Retina (tissue), 1 donor: ENCODE measurements at regions not wholly inside any gene's neighbourhood (a gene's known extent, or its start where the extent isn't known, plus 50 kb on each side); places are given as distances from the start of the nearest gene placed in this dataset.

Experiments
- DNase-seq: peaks from one replicate; pipeline ENCODE4 v3.0.0-alpha.2; 2016

DNA sequence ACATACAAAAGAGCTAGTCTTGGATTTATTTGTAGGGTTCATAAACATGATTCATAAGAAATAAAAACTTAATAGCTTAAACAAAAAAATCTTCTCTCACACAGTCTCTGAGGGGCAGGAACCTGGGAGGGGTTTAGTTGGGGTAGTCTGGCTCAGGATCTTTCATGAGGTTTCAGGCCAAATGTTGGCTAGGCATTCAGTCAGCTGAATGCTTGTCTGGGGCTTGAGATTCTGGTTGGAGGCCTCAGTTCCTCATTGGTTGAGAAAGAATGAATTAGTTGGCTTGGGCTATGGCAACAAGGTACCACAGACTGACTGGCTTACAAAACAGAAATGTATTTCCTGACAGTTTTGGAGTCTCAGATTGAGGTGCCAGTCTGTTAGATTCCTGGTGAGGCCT lies 74.3 kb downstream of the ANKRD7 start:
- no peak for DNase-seq

DNA sequence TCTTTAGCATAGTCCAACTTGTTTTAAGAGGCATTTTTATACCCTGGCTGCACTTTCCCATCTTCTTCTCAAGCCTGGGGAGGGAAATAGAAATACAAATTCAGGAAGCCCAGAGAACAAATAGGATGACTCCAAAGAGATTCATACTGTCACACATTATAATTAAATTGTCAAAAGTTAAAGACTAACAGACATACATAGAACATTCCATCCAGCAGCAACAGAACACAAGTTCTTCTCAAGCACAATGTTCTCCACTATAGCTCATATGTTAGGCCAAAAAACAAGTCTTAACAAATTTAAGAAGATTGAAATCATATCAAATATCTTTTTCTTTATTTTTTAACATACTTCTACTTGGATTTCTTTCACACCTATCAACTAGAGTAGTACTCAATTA lies 75.7 kb downstream of the ANKRD7 start:
- no peak for DNase-seq

DNA sequence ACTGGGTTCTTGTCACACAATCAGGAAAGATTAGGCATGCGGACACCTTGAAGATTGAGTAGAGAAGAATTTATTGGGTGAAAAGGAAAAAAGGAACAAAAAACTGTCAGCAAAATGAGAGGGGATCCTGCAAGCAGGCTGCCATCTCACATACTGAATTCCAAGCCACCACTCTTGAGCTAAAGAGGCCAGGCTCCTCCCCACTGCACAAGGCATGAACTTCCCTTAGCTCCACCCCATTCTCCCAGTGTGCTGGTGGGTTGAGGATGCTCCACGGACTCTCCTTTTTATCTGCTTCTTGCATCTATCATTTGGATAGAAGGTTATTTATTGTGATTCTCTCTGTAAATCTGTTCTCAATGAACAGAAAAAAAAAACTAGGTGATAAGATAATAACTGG lies 79.6 kb downstream of the ANKRD7 start:
- DNase-seq = no peak

DNA sequence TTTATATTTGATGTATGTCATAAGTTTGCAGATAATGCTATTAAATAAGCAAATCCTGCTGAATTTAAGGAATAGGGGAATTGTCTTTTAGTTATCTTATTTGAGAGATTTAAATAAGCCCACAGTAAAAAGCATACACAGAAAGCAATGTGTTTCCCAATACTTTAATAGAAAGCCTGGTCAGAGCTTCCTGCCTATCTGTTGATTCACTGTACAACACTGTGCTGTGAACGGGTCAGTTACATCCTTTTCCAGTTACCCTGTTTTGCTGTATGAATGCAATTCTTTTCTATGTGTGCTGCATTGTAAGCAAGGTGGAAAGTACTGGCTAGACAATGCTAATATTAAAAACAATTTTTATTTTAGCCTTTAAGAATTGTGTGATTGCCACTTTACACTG lies 81.2 kb downstream of the ANKRD7 start:
- DNase-seq = no peak

DNA sequence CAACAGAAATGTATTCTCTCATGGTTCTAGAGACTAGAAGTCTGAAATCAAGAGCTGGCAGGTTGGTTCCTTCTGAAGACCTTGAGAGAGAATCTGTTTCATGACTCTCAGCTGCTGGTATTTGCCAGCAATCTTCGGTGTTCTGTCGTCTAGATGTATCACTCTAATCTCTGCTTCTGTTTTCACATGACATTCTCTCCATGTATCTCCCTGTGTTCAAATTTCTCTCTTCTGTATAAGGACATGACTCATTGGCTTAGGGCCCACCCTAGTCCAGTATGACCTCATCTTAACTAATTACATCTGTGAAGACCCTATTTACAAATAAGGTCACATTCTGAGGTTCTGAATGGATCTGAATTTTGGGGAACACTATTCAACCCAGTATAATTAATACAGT lies 82.3 kb downstream of the ANKRD7 start:
- DNase-seq = no peak

DNA sequence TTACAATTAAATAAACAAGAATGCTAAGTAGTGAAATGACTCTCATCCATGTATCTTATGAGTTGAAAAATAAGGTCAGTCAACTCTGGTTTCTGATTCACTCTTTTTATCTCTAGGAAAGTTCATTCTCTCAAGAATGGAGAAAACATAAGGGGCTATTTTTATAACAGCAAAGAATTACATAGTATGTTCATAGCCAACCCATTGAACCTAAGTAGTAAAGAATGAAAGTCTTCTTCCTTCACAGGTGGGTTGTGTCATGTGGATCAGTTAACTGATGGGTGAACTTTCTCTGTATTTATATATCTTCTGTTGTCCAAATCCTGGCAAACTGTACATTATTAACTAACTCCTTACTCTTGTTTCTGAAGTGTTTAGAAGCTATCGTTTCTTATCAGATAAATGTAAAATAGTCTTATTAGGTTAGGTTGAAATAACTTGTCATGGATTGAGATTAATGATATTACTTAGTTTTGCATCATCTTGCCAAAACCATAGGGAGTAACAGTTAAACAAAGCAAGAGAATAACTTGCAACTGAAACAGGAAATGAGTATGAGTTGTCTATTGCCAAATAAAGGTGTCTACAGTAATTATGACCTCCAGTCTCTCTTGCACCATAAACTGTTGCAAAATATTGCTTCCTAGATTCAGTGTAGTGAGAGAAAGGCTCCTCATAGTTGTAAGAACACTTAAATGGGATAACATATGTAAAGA lies 86.8 kb downstream of the ANKRD7 start:
- no peak for DNase-seq

DNA sequence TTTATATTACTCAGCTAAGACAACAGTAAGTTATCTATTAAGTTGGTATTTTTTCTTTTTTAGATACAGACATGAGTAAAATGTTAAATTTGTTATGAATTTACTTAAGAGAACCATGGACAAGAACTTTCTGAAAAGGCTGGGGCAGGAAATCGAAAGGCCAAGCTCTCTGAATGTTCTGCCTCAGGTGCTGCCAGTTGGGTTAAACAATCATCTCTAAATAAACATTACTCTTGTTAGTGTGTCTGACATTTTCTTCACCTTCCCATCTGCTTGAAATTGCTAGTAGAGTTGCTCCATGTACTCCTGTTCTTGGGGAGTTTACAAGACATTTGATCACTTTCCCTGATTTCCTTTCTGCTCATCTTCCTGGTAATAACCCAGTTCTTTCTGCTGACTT lies 87.5 kb downstream of the ANKRD7 start:
- DNase-seq = no peak

DNA sequence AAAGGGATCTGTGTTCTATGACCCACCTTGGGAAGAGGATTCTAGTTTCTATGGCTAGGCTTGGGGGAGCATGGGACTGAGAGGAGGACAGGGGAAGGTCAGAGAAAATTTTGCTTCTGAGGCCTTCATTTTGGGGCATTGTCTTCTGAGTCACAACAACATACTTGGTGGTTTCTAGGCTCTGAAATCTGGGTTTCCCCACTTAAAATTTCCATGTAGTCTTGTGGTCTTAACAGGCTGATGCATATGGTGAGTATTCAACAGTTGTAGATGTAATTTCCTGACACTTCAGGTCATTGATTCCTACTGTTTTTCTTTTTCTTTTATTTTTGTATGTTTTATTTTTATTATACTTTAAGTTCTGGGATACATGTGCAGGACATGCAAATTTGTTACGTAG lies 88.5 kb downstream of the ANKRD7 start:
- DNase-seq = no peak

DNA sequence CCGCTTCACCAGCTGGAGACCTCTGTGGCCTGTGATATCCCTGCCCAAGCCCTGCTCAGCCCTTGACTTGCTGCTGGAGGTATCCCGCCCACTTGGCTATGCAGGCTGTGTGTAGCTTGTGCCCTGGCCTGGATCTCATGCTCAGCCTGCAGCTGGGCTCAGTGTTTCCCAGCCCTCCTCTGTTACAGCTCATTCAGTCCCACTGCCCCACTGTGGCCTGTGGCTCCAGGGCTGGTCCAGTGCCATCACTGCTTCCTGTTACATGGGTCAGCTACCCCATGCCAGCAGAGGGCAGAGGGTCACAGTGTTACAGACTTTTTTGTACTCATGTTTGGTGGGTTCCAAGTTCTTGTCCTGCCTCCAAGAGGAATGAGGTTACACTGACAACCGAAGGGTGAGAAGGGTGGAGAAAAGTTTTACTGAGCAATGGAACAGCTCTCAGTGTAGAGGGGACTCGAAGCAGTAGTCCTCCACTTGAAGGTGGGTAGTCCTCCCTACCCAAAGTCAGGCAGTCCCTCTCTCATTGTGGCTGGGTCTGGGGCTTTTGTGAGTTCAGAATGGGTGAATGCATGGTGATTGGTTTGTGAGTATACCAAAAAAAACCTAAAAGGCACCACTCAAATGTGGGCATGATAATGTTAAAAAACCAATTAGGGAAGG lies 100.4 kb downstream of the ANKRD7 start:
- no peak for DNase-seq

DNA sequence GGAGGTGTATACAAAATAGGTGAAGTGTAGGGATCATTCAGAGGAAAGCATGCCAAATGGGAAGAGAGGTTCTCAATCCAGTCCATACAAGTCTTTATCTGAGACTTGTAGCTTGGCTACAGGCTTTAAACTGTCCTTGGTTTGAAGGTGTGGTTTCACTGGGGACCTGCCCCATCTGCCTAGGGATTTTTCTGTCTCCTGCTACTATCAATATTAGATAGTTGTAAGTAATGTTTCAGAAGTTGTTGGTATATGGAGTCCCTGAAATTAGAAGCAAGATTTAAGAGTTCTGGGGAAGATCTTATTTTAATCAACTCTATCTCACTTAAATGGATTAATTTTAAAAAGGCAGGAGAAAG lies 100.9 kb downstream of the ANKRD7 start:
- no peak for DNase-seq

DNA sequence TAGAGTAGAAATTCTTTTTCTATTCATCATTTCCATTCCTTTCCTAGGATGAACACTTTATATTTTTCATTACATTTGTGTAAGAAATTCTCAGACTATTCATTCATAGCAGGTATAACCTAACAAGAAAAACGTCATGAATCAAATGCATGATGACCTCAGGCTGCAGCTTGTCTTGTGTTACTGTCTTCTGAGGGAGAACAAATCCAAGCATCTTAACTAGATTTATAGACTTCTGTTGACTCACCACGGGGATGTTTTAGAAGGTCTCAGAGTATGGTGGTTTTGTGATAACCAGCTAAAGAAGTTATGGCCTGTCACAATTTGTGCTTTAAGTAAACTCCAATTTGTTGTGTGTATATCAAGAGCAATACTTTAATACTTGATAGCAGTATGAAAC lies 102.7 kb downstream of the ANKRD7 start:
- no peak for DNase-seq

DNA sequence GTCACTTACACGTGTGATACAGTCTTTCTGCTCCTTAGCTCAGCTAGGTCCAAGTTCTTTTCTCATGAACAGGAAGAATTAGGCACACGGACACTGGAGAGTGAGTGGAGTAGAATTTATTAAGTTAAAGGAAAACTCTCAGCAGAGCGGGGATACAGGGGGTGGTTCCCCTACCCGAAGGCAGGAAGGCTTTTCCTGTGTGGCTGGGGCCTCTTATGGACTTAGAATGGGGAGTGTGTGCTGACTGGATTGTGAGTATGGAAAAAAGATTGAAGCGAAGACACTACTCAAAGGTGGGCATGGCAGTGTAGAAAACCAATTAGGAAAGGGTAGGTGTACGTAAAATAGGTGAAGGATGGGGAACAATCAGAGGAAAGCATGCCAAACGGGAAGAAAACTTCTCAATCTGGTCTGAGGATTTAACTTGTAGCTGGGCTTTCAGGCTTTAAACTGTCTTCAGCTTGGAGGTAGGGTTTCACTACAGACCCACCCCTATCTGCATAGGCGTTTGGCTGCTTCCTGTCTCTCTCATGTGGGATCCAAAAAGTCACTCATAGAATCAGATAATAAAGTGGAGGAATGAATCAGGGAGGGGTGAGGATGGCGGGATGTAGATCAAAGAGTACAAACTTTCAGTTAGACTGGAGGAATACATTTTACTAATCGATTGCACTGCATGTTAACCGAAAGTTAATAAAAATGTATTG lies 104.2 kb downstream of the ANKRD7 start:
- DNase-seq = no peak

DNA sequence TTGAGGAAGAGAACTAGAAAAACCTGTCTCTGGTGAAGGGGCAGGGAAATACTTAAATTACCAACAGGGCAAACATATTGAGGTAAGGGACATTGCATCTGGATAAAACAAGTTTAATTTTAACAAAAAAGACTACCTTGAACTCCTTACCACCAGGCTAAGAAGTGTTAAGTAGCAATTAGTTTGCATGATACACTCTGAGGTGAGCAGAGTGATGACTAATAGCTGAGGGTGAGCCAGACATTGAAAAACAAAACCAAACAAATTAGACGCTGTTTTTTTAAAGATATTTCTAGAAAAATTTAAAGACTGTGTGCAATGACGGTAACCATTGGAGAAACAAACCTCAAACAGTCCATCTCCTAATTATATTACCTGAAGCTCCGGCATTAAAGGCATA lies 105.9 kb downstream of the ANKRD7 start:
- DNase-seq = no peak

DNA sequence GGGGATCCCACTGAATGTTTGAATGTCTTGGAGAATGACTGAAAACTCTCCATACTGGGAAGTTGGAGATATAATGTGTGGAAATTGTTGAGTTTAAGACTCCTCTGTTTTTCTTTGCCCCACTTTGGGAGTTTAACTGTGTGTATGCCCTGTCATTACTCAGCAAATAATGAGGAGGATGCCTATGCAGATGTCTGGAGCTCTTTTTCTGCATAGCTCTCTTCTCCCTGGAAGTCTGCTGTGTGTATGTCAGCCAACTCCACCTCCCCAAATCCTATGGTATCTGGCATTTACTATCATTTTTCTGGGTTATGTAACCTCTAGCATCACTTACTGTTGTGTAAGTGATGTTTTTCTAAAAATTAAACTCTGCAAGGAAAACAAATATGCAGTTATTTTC lies 122.2 kb downstream of the ANKRD7 start:
- no peak for DNase-seq

DNA sequence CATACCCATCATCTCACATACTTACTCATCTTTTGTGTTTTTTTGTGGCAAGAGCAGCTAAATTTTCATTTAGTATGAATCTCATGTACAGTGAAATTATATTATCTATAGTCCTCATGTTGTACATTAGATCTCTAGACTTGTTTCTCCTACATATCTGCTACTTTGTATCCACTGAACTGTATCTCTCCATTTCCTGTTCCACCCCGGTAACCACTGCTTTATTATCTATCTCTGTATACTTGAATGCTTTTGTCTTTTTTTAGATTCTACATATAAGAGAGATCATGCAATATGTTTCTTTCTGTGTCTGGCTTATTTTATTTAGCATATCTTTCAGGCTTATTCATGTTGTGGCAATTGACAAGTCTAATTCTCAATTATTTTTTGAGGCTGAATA lies 125.1 kb downstream of the ANKRD7 start:
- no peak for DNase-seq

DNA sequence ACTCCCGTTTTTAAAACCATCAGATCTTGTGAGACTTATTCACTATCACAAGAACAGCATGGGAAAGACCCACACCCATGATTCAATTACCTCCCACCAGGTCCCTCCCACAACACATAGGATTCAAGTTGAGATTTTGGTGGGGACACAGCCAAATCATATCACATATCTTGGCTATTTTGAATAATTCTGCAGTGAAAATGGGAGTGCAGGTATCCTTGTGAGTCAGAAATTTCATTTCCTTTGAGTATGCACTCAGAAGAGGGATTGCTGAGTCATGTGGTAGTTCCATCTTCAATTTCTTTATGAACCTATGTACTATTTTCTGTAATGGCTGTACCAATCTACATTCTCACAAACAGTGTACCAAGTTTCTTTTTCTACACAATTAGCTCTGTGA lies 125.8 kb downstream of the ANKRD7 start:
- no peak for DNase-seq

DNA sequence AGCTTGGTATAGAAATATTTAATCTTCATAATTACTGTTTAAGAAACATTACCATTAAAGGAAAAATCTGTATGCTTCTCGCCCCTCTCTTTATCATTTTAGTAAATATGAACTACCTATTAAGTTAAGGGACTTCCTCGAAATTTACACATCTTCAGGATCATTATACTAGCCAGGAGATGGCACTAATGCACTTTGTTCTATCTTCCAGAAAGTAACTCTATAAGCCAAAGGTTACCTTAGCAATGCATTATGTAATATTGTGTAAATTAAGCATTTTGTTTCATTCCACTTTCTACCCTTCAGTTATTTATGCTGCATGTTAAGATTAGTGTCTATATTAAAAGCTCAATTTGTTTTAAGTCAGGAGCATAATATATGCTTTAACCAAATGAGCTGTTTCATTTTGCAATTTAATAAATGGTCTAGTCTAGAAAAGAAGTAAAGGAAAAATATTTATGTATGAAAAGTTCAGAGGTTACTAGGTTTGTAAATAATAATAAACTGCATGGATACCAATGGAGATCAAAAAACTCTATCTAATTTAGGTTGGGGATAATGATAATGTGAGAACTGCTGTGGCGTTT lies 128.5 kb downstream of the ANKRD7 start:
- no peak for DNase-seq

DNA sequence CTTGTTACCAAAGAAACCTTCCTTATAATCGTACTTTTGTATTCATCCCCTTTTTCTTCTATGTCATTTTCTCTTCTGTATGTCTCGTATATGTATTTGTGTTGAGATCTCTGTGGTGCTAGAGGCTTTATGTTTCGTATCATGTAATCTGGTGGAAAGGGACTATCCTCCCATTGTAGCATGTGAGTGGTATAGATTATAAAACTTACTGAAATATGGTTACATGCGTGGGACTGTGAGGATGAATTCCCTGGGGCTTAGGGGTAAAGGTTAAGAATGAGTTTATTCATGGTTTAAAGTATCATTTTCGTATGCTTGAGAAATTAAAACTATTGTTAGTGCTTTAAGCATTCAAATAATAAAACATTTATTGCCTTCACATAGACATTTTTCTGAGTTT lies 141.9 kb downstream of the ANKRD7 start:
- no peak for DNase-seq

DNA sequence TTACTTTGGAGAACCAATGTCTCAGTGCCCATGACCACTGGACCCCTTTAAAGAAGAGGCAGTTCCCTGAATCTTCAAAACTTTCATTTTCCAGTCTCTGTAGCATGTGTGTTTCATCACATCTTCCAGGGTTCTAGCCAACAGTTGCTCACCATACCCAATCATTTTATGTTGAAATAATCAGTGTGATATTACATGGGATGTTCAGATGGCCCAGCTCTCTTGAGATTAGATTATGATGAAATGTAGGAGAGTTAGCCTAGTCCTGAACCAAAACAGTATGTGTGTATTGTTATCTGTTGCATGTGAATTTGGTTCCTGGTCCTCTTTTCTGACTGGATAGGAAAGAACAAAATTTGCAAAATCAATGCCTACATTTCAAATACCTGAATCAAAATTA lies 144.5 kb downstream of the ANKRD7 start:
- DNase-seq = no peak

DNA sequence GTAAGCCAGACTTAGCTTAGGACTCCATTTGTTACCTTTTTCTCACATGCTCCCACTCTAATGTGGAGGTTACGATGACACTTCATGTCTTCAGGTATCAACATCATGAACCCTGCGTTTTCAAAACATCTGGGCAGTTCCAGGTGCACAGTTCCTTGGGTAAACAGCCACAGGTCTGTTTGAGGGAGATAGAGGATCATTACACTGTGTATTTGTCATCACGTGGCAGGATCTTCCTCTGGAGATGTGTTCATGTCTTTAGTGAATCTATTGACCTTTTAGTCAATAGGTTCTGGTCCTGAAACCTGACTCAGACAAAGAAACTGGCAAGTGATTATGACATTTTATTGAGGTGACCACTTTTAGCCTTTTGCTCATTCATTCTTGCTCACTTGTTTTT lies 145.5 kb downstream of the ANKRD7 start:
- no peak for DNase-seq

DNA sequence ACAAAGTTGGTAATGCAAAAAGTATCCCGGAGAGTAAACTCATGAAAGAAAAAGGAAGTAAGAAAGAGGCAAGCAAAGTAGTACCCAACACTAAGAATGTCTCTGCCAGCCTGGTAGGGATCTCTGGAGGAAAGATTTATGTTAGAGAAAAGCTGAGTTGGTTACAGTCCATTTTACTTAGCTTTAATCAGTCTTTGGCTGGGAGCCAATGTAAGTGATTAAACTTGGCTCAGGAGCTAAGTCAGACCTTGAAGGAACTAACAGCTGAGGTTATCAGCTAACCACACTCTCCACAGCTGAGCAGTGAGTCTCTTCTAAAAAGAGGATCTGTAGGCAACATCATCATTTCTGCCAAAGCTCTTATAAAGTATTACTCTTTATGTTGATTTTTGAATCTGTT lies 148.0 kb downstream of the ANKRD7 start:
- DNase-seq = no peak

DNA sequence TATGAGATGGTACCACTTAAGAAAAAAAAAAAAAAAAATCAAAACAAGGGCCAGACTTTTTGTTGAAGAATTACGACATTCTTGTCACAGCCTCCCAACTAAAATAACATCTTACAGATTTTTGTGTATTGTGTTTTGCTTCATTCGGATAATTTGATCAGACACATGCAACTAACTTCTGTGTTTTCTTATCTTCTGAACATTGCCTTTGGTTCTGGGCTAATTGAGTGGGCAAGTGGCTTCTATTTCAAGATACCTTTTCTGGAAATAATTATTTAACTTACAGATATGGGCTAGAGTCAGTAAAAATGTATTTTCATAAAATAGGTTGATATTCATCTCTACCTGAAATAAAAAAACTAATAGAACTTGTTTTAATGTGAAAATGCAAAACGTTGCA lies 165.1 kb downstream of the ANKRD7 start:
- DNase-seq = no peak

DNA sequence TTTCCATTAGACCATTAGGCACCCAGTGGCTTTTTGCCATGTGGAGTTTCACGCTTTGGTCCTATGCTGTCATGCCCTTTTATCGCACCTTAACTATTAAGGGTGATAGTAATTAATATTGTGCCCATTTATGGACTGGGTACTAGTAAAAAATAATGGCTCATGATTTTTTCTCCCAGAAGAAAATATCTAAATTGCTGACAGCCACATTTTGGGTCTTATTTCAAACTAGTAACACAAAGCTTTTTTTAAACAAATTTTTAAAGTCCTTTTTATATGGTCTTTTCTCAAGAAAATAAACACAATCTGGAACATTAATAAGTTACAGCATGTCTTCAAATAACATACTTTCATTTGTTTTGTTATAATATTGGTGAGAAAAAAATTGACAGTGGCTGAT lies 179.7 kb downstream of the ANKRD7 start:
- DNase-seq = no peak

DNA sequence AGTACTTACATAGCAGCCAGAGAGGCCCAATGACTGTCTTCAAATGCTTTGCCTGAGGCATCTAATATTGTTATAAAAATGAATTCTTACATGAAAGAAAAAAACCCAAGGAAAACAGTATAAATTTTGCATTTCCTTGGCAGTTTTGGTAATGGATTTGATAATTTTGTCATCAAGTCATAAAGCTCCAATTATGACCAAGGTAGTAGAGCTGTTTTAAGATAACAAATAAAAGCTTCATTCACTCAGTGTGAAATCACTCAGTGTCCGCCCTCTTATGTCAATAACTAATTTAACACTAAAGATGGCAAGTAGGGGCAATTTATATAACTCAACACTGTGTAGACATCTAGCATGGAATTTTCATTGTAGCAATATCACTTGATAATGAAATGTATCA lies 193.9 kb downstream of the ANKRD7 start:
- no peak for DNase-seq
